WI38 (cell line): ENCODE measurements at regions not wholly inside any gene's neighbourhood (a gene's known extent, or its start where the extent isn't known, plus 50 kb on each side); places are given as distances from the start of the nearest gene placed in this dataset.
A peak's percentile ranks its signal among the peaks of the same experiment; 100 is the strongest.

Experiments
- H3K4me3 ChIP-seq: 2 replicates; pipeline ENCODE4 v1.5.1; 2011; ENCODE audit warnings: low read depth, mild to moderate bottlenecking, control low read depth, low read length
- CTCF ChIP-seq: IDR thresholded peaks from 2 replicates; pipeline ENCODE4 v1.5.1; 2012; ENCODE audit warnings: low read depth, mild to moderate bottlenecking, control low read depth, low read length

- H3K4me3 ChIP-seq: no peak overlapping the region
Measured at GRCh38 chr3:9301091-9301490, 51.6 kb upstream of the SRGAP3 start.

GRCh38 chr3:9301798-9302197 lies 52.4 kb upstream of the SRGAP3 start:
- no peak for TF ChIP-seq CTCF
- no peak overlapping the region for H3K4me3 ChIP-seq

More at GRCh38 chr3:9301091-9301490, 51.6 kb upstream of the SRGAP3 start:
- TF ChIP-seq CTCF: no peak

GRCh38 chr3:9302425-9303181 lies 53.2 kb upstream of the SRGAP3 start:
- peak; percentile 90 for TF ChIP-seq CTCF
- no peak overlapping the region for H3K4me3 ChIP-seq

GRCh38 chr3:9308298-9308990 lies 54.4 kb upstream of the THUMPD3 start:
- no peak for TF ChIP-seq CTCF
- no peak overlapping the region for H3K4me3 ChIP-seq

- no peak overlapping the region for H3K4me3 ChIP-seq
- no peak for TF ChIP-seq CTCF
Measured at GRCh38 chr3:9310043-9310442, 52.8 kb upstream of the THUMPD3 start.

GRCh38 chr3:9311228-9311627 lies 51.6 kb upstream of the THUMPD3 start:
- no peak overlapping the region for H3K4me3 ChIP-seq
- no peak for TF ChIP-seq CTCF
